Astrocyte (in vitro differentiated cells and primary cell): ENCODE measurements at regions not wholly inside any gene's neighbourhood (a gene's known extent, or its start where the extent isn't known, plus 50 kb on each side); places are given as distances from the start of the nearest gene placed in this dataset.

ENCODE experiments used
- EZH2 ChIP-seq: IDR thresholded peaks from 2 replicates; pipeline ENCODE4 v1.6.1; 2012; ENCODE audit warnings: mild to moderate bottlenecking, low read length, inconsistent platforms; ENCODE audit not compliant: insufficient read depth
- TF ChIP-seq, protein P1 (sequence below): IDR thresholded peaks from 2 replicates; pipeline ENCODE4 v1.5.1; 2011; ENCODE audit warnings: low read depth, mild to moderate bottlenecking, inconsistent platforms, low read length, moderate library complexity; ENCODE audit not compliant: insufficient read depth

DNA sequence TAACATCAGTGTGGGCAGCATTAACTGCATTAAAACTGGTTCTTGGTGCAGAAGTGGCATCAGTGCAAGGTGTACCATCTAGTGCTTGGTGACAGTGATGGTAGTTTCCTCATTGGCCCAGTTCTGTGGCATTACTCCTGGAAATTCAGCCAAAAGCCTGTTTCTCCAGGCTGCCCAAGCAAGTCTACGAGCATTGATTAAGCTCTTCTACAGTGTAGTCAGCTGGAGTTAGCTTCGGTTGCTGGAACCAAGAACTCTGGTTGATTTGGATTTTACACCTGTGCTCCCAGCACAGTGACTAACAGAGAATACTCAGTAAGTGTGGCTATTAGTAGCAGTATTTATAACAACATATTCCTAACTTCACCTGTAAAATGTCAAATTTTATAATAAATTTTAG lies 84.9 kb upstream of the ZDHHC17 start:
- TF ChIP-seq, protein P1, sequence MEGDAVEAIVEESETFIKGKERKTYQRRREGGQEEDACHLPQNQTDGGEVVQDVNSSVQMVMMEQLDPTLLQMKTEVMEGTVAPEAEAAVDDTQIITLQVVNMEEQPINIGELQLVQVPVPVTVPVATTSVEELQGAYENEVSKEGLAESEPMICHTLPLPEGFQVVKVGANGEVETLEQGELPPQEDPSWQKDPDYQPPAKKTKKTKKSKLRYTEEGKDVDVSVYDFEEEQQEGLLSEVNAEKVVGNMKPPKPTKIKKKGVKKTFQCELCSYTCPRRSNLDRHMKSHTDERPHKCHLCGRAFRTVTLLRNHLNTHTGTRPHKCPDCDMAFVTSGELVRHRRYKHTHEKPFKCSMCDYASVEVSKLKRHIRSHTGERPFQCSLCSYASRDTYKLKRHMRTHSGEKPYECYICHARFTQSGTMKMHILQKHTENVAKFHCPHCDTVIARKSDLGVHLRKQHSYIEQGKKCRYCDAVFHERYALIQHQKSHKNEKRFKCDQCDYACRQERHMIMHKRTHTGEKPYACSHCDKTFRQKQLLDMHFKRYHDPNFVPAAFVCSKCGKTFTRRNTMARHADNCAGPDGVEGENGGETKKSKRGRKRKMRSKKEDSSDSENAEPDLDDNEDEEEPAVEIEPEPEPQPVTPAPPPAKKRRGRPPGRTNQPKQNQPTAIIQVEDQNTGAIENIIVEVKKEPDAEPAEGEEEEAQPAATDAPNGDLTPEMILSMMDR, result no peak
- no peak for TF ChIP-seq EZH2
